ENCODE measurements at regions not wholly inside any gene's neighbourhood (a gene's known extent, or its start where the extent isn't known, plus 50 kb on each side); places are given as distances from the start of the nearest gene placed in this dataset.
A peak's percentile ranks its signal among the peaks of the same experiment; 100 is the strongest.

- TF ChIP-seq, protein P1, sequence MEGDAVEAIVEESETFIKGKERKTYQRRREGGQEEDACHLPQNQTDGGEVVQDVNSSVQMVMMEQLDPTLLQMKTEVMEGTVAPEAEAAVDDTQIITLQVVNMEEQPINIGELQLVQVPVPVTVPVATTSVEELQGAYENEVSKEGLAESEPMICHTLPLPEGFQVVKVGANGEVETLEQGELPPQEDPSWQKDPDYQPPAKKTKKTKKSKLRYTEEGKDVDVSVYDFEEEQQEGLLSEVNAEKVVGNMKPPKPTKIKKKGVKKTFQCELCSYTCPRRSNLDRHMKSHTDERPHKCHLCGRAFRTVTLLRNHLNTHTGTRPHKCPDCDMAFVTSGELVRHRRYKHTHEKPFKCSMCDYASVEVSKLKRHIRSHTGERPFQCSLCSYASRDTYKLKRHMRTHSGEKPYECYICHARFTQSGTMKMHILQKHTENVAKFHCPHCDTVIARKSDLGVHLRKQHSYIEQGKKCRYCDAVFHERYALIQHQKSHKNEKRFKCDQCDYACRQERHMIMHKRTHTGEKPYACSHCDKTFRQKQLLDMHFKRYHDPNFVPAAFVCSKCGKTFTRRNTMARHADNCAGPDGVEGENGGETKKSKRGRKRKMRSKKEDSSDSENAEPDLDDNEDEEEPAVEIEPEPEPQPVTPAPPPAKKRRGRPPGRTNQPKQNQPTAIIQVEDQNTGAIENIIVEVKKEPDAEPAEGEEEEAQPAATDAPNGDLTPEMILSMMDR (IDR thresholded peaks at IDR 0.05; ENCODE audit: insufficient read depth in 1 of 2, low read depth in 1 of 2, low read length in 1 of 2, severe bottlenecking in 1 of 2, unreplicated experiment in 1 of 2) = no peak
- no TSS peak for BruUV-seq (replicated peaks)
- POLR2A ChIA-PET = no interaction called here
- peaks cover 9% of the 10 kb centered on the region for H3K4me1 Mint-ChIP-seq (ENCODE audit: low read depth, unreplicated experiment)
- Histone ChIP-seq H3K9me3 (no peaks in the 10 kb centered on the region), H3K4me3 (ENCODE audit: low read depth, low read length) (no peak overlapping the region), H3K36me3 (ENCODE audit: control insufficient read depth, insufficient read depth, low read length) (no peaks in the 10 kb centered on the region), H3K4me1 (no peaks in the 10 kb centered on the region), H3K27me3 (replicated peaks; ENCODE audit: control insufficient read depth, insufficient read depth, low read length) (no peaks in the 10 kb centered on the region)
- no peaks in the 10 kb centered on the region for H3K27me3 Mint-ChIP-seq (ENCODE audit: insufficient read depth, unreplicated experiment)
- H3K36me3 Mint-ChIP-seq (ENCODE audit: insufficient read depth, unreplicated experiment) = no peaks in the 10 kb centered on the region
- intact Hi-C loops (cut with micrococcal nuclease; ENCODE audit: unreplicated experiment) = no loop called here
- H3K9me3 Mint-ChIP-seq (ENCODE audit: unreplicated experiment) = peaks cover 11% of the 10 kb centered on the region
- CTCF ChIA-PET = no interaction called here
- no peak overlapping the region for H3K27ac Mint-ChIP-seq (ENCODE audit: unreplicated experiment)
- DNase-seq = no peak
- no peak overlapping the region for H3K4me3 Mint-ChIP-seq (ENCODE audit: unreplicated experiment)
Measured at GRCh38 chr13:40319699-40320579, 346.5 kb downstream of the FOXO1 start.

- no peaks in the 10 kb centered on the region for H3K27me3 Mint-ChIP-seq (ENCODE audit: insufficient read depth, unreplicated experiment)
- Histone ChIP-seq H3K27me3 (replicated peaks; ENCODE audit: control insufficient read depth, insufficient read depth, low read length) (no peaks in the 10 kb centered on the region), H3K4me1 (peaks cover 22% of the 10 kb centered on the region), H3K36me3 (ENCODE audit: control insufficient read depth, insufficient read depth, low read length) (no peaks in the 10 kb centered on the region), H3K9me3 (peaks cover 8% of the 10 kb centered on the region; the same call in 1 of the 2 replicates), H3K4me3 (ENCODE audit: low read depth, low read length) (no peak overlapping the region)
- no peak overlapping the region for H3K4me3 Mint-ChIP-seq (ENCODE audit: unreplicated experiment)
- intact Hi-C loops (cut with micrococcal nuclease; ENCODE audit: unreplicated experiment) = no loop called here
- no peaks in the 10 kb centered on the region for H3K36me3 Mint-ChIP-seq (ENCODE audit: insufficient read depth, unreplicated experiment)
- no peak for DNase-seq
- peaks cover 39% of the 10 kb centered on the region for H3K9me3 Mint-ChIP-seq (ENCODE audit: unreplicated experiment)
- BruUV-seq (replicated peaks) = no TSS peak
- peak overlapping the region; percentile 17 for H3K27ac Mint-ChIP-seq (ENCODE audit: unreplicated experiment)
- TF ChIP-seq, protein P1 (IDR thresholded peaks at IDR 0.05; ENCODE audit: insufficient read depth in 1 of 2, low read depth in 1 of 2, low read length in 1 of 2, severe bottlenecking in 1 of 2, unreplicated experiment in 1 of 2) = no peak
- ChIA-PET CTCF (no interaction called here), POLR2A (no interaction called here)
- H3K4me1 Mint-ChIP-seq (ENCODE audit: low read depth, unreplicated experiment) = peaks cover 25% of the 10 kb centered on the region
Measured at GRCh38 chr13:40328091-40328490, 338.4 kb downstream of the FOXO1 start.

GRCh38 chr13:40329781-40330485, 336.5 kb downstream of the FOXO1 start:
- POLR2A ChIA-PET = no interaction called here

More at GRCh38 chr13:40329781-40330485, 336.5 kb downstream of the FOXO1 start:
- Histone ChIP-seq H3K36me3 (ENCODE audit: control insufficient read depth, insufficient read depth, low read length) (no peaks in the 10 kb centered on the region), H3K4me3 (ENCODE audit: low read depth, low read length) (no peak overlapping the region), H3K9me3 (peaks cover 8% of the 10 kb centered on the region; the same call in 1 of the 2 replicates), H3K4me1 (peaks cover 22% of the 10 kb centered on the region), H3K27me3 (replicated peaks; ENCODE audit: control insufficient read depth, insufficient read depth, low read length) (no peaks in the 10 kb centered on the region)
- no peaks in the 10 kb centered on the region for H3K27me3 Mint-ChIP-seq (ENCODE audit: insufficient read depth, unreplicated experiment)
- no peak overlapping the region for H3K4me3 Mint-ChIP-seq (ENCODE audit: unreplicated experiment)
- TF ChIP-seq, protein P1 (IDR thresholded peaks at IDR 0.05; ENCODE audit: insufficient read depth in 1 of 2, low read depth in 1 of 2, low read length in 1 of 2, severe bottlenecking in 1 of 2, unreplicated experiment in 1 of 2) = no peak
- CTCF ChIA-PET = no interaction called here
- H3K9me3 Mint-ChIP-seq (ENCODE audit: unreplicated experiment) = peaks cover 28% of the 10 kb centered on the region
- no peaks in the 10 kb centered on the region for H3K36me3 Mint-ChIP-seq (ENCODE audit: insufficient read depth, unreplicated experiment)
- BruUV-seq (replicated peaks) = no TSS peak
- intact Hi-C loops (cut with micrococcal nuclease; ENCODE audit: unreplicated experiment) = no loop called here
- H3K27ac Mint-ChIP-seq (ENCODE audit: unreplicated experiment) = no peak overlapping the region
- DNase-seq = no peak
- H3K4me1 Mint-ChIP-seq (ENCODE audit: low read depth, unreplicated experiment) = peaks cover 25% of the 10 kb centered on the region

All from Caco-2 (cell line).